Panc1 (cell line): ENCODE measurements at regions not wholly inside any gene's neighbourhood (a gene's known extent, or its start where the extent isn't known, plus 50 kb on each side); places are given as distances from the start of the nearest gene placed in this dataset.

ENCODE experiments used
- ATAC-seq: fragments of 200-7000 bp; cut with Tn5 transposase; 2 replicates; pipeline ENCODE4 v1.9.1; 2020; ENCODE audit warnings: mild to moderate bottlenecking, moderate library complexity
- BruUV-seq: library from RNA; stranded (reverse); fragments of 400-500 nt; replicated peaks from 2 replicates; lab custom pipeline; 2021; lab: Mats Ljungman, UMichigan
- CTCF ChIA-PET: fragments of 300-600 bp; sonication (Branson Sonifier 250); formaldehyde crosslinking; loops from one replicate; lab custom pipeline; 2022; ENCODE audit warnings: antibody characterized with exemption; lab: Charles Lee
- POLR2A ChIA-PET: fragments of 300-600 bp; sonication (Branson Sonifier 250); formaldehyde crosslinking; loops from one replicate; lab custom pipeline; 2022; ENCODE audit warnings: antibody characterized with exemption; lab: Charles Lee
- DNase-seq: peaks from one replicate; pipeline ENCODE4 v3.0.0-alpha.2; 2010; ENCODE audit warnings: low read depth, low spot score
- H3K27ac ChIP-seq: 2 replicates; pipeline ENCODE4 v1.5.1; 2011; ENCODE audit warnings: mild to moderate bottlenecking, low read length, inconsistent platforms
- H3K27me3 ChIP-seq: fragments of 200-500 bp; sonication (Bioruptor generic); 2 replicates; pipeline ENCODE4 v1.6.0; 2014; ENCODE audit warnings: low read length, inconsistent platforms; ENCODE audit not compliant: control insufficient read depth, insufficient read depth
- H3K36me3 ChIP-seq: fragments of 200-500 bp; sonication (Bioruptor generic); 2 replicates; pipeline ENCODE4 v1.5.1; 2014; ENCODE audit warnings: inconsistent platforms, mild to moderate bottlenecking, low read length, moderate library complexity; ENCODE audit not compliant: control insufficient read depth, insufficient read depth
- H3K4me1 ChIP-seq: 2 replicates; pipeline ENCODE4 v1.5.1; 2011; ENCODE audit warnings: inconsistent platforms, mild to moderate bottlenecking, low read length, moderate library complexity; ENCODE audit not compliant: control insufficient read depth, insufficient read depth
- H3K4me3 ChIP-seq, 2 experiments: 2 replicates each; pipeline ENCODE4 v1.5.1; 2011 to 2012; ENCODE audit warnings: low read depth in 2 of 2, low read length in 2 of 2, mild to moderate bottlenecking in 2 of 2, inconsistent platforms in 1 of 2, moderate library complexity in 1 of 2
- H3K9me3 ChIP-seq: fragments of 200-500 bp; sonication (Bioruptor generic); 2 replicates; pipeline ENCODE4 v1.5.1; 2014; ENCODE audit warnings: low read depth, mild to moderate bottlenecking, inconsistent platforms, low read length, moderate library complexity; ENCODE audit not compliant: control insufficient read depth, insufficient read depth
- CTCF ChIP-seq: fragments of 450-650 bp; IDR thresholded peaks from 2 replicates; pipeline ENCODE4 v1.5.1; 2017; ENCODE audit warnings: mild to moderate bottlenecking
- POLR2AphosphoS5 ChIP-seq: IDR thresholded peaks from 2 replicates; pipeline ENCODE4 v1.6.1; 2012; ENCODE audit warnings: mild to moderate bottlenecking, low read depth, low read length, moderate library complexity
- REST ChIP-seq, 2 experiments: IDR thresholded peaks; 2 replicates each; pipeline ENCODE4 v1.6.1; 2011 to 2012; ENCODE audit warnings: low read depth in 2 of 2, control low read depth in 1 of 2, low read length in 1 of 2, mild to moderate bottlenecking in 1 of 2, moderate library complexity in 1 of 2; ENCODE audit not compliant: insufficient read depth in 1 of 2
- SIN3A ChIP-seq: IDR thresholded peaks from 2 replicates; pipeline ENCODE4 v1.6.1; 2012; ENCODE audit warnings: low read depth, mild to moderate bottlenecking, low read length, moderate library complexity, borderline replicate concordance; ENCODE audit not compliant: insufficient read depth
- TCF7L2 ChIP-seq: IDR thresholded peaks from 2 replicates; pipeline ENCODE4 v1.6.1; 2011; ENCODE audit warnings: mild to moderate bottlenecking, low read depth, low read length, inconsistent platforms
- in situ Hi-C: cut with HindIII; loops from 2 replicates; pipeline ENCODE4 v1.10.0; 2016; ENCODE audit warnings: low sequenced_read_pairs, low pct_unique_long_range_greater_than_20kb
- intact Hi-C: fragments of 100-400 bp; cut with micrococcal nuclease; formaldehyde crosslinking; loops from one replicate; pipeline ENCODE4 v1.10.0; 2022; ENCODE audit not compliant: unreplicated experiment

- TF ChIP-seq CTCF: no peak
- no peak for TF ChIP-seq POLR2AphosphoS5
- no peak for TF ChIP-seq REST (IDR thresholded peaks at IDR 0.05; ENCODE audit: insufficient read depth in 1 of 2, low read depth in 2 of 2, low read length in 1 of 2)
- no peak for TF ChIP-seq TCF7L2
- no peak for TF ChIP-seq SIN3A
- ChIA-PET CTCF (no interaction called here), POLR2A (no interaction called here)
- no peaks in the 10 kb centered on the region for H3K36me3 ChIP-seq
- intact Hi-C loops: no loop called here
- H3K27me3 ChIP-seq: no peaks in the 10 kb centered on the region
- no peak overlapping the region for H3K4me3 ChIP-seq
- no peaks in the 10 kb centered on the region for H3K9me3 ChIP-seq
- in situ Hi-C loops: no loop called here
- DNase-seq (no peak), ATAC-seq (no peak)
- no TSS peak for BruUV-seq
- H3K4me1 ChIP-seq: no peaks in the 10 kb centered on the region
- no peak overlapping the region for H3K27ac ChIP-seq
Measured at GRCh38 chr15:62663547-62663946, 379.0 kb upstream of the TPM1 start.

GRCh38 chr15:62665449-62665848 is 377.1 kb upstream of the TPM1 start:
- H3K36me3 ChIP-seq: no peaks in the 10 kb centered on the region
- ChIA-PET CTCF (no interaction called here), POLR2A (no interaction called here)
- no TSS peak for BruUV-seq
- TF ChIP-seq POLR2AphosphoS5 (no peak), TCF7L2 (no peak), SIN3A (no peak), CTCF (no peak), REST (IDR thresholded peaks at IDR 0.05; ENCODE audit: insufficient read depth in 1 of 2, low read depth in 2 of 2, low read length in 1 of 2) (no peak)
- H3K4me3 ChIP-seq: no peak overlapping the region
- intact Hi-C loops: no loop called here
- DNase-seq: no peak
- in situ Hi-C loops: no loop called here
- no peak overlapping the region for H3K27ac ChIP-seq
- no peaks in the 10 kb centered on the region for H3K4me1 ChIP-seq
- no peaks in the 10 kb centered on the region for H3K9me3 ChIP-seq
- no peaks in the 10 kb centered on the region for H3K27me3 ChIP-seq
- ATAC-seq: no peak
